PC-3 (cell line): ENCODE measurements at regions not wholly inside any gene's neighbourhood (a gene's known extent, or its start where the extent isn't known, plus 50 kb on each side); places are given as distances from the start of the nearest gene placed in this dataset.
A peak's percentile ranks its signal among the peaks of the same experiment; 100 is the strongest.

Experiments
- ATAC-seq: fragments of 200-7000 bp; cut with Tn5 transposase; 2 replicates; pipeline ENCODE4 v1.9.1; 2020; ENCODE audit warnings: mild to moderate bottlenecking, moderate library complexity
- BruUV-seq: library from RNA; stranded (reverse); fragments of 400-500 nt; replicated peaks from 2 replicates; lab custom pipeline; 2021; lab: Mats Ljungman, UMichigan
- CTCF ChIA-PET: fragments of 300-600 bp; sonication (Branson Sonifier 250); formaldehyde crosslinking; loops from one replicate; lab custom pipeline; 2022; ENCODE audit warnings: antibody characterized with exemption; lab: Charles Lee
- POLR2A ChIA-PET: fragments of 300-600 bp; sonication (Branson Sonifier 250); formaldehyde crosslinking; loops from one replicate; lab custom pipeline; 2022; ENCODE audit warnings: antibody characterized with exemption; ENCODE audit not compliant: unreplicated experiment; lab: Charles Lee
- DNase-seq: peaks from one replicate; pipeline ENCODE4 v3.0.0-alpha.2; 2015
- H2AFZ ChIP-seq: fragments of 300-600 bp; sonication (generic); 2 replicates; pipeline ENCODE4 v1.6.0; 2016; ENCODE audit warnings: antibody characterized with exemption, low read length
- H3F3A ChIP-seq: fragments of 300-600 bp; sonication (generic); one replicate; pipeline ENCODE4 v1.6.0; 2017; ENCODE audit warnings: antibody characterized with exemption, low read length, control low read depth, mild to moderate bottlenecking; ENCODE audit not compliant: unreplicated experiment
- H3K27ac ChIP-seq: fragments of 300-600 bp; sonication (generic); 2 replicates; pipeline ENCODE4 v1.5.1; 2016; ENCODE audit warnings: mild to moderate bottlenecking, low read length
- H3K27me3 ChIP-seq: fragments of 300-600 bp; sonication (generic); 2 replicates; pipeline ENCODE4 v1.6.1; 2016; ENCODE audit warnings: low read length, mixed read lengths
- H3K36me3 ChIP-seq: fragments of 300-600 bp; sonication (generic); 2 replicates; pipeline ENCODE4 v1.6.1; 2016; ENCODE audit warnings: low read depth, mixed run types, low read length, mixed read lengths
- H3K4me1 ChIP-seq: fragments of 300-600 bp; sonication (generic); 2 replicates; pipeline ENCODE4 v1.5.1; 2016; ENCODE audit warnings: low read length; ENCODE audit not compliant: insufficient read depth
- H3K4me2 ChIP-seq: fragments of 300-600 bp; sonication (generic); 2 replicates; pipeline ENCODE4 v1.6.0; 2016; ENCODE audit warnings: low read length
- H3K4me3 ChIP-seq: fragments of 300-600 bp; sonication (generic); 2 replicates; pipeline ENCODE4 v1.5.1; 2016; ENCODE audit warnings: mild to moderate bottlenecking, low read length, mixed read lengths
- H3K79me2 ChIP-seq: fragments of 300-600 bp; sonication (generic); 2 replicates; pipeline ENCODE4 v1.6.1; 2017; ENCODE audit warnings: low read length, mixed read lengths
- H3K9ac ChIP-seq: fragments of 300-600 bp; sonication (generic); 2 replicates; pipeline ENCODE4 v1.6.0; 2016; ENCODE audit warnings: mild to moderate bottlenecking, low read length
- H3K9me2 ChIP-seq: fragments of 300-600 bp; sonication (generic); replicated peaks from 2 replicates; pipeline ENCODE4 v1.6.1; 2016; ENCODE audit warnings: mixed run types, low read length, mixed read lengths
- H3K9me3 ChIP-seq: fragments of 300-600 bp; sonication (generic); 2 replicates; pipeline ENCODE4 v1.6.1; 2016; ENCODE audit warnings: low read length, mixed read lengths
- H4K20me1 ChIP-seq: fragments of 300-600 bp; sonication (generic); 2 replicates; pipeline ENCODE4 v1.6.1; 2016; ENCODE audit warnings: low read length, mixed read lengths
- CTCF ChIP-seq: fragments of 300-600 bp; sonication (generic); conservative IDR thresholded peaks from 2 replicates; pipeline ENCODE4 v1.5.1; 2017; ENCODE audit warnings: antibody characterized with exemption, low read depth, mild to moderate bottlenecking, low read length
- EZH2 ChIP-seq: fragments of 300-600 bp; sonication (generic); IDR thresholded peaks from one replicate; pipeline ENCODE4 v1.6.1; 2017; ENCODE audit warnings: antibody characterized with exemption, mild to moderate bottlenecking, low read length; ENCODE audit not compliant: unreplicated experiment
- EZH2phosphoT487 ChIP-seq: fragments of 300-600 bp; sonication (generic); IDR thresholded peaks from 2 replicates; pipeline ENCODE4 v1.6.1; 2018; ENCODE audit warnings: mild to moderate bottlenecking, antibody characterized with exemption, low read length, borderline replicate concordance
- intact Hi-C: fragments of 100-400 bp; cut with micrococcal nuclease; formaldehyde crosslinking; loops from 2 replicates; pipeline ENCODE4 v1.9.0; 2023

GRCh38 chr15:38975282-38975990, 410.8 kb upstream of the RASGRP1 start:
- ChIA-PET POLR2A (interaction anchor here (0.6 kb wide), 1 partner anchor 15 kb away, joined by 4 read pairs; no protein-coding TSS in a partner anchor), CTCF (no interaction called here)
- TF ChIP-seq CTCF (no peak), EZH2phosphoT487 (no peak), EZH2 (no peak)
- ATAC-seq (no peak; the same call in none of the 2 replicates), DNase-seq (peak; percentile 27)
- no peaks in the 10 kb centered on the region for H3F3A ChIP-seq
- H4K20me1 ChIP-seq = no peaks in the 10 kb centered on the region
- H3K9me2 ChIP-seq = 0 out of 2 replicates have a peak, but pooled peaks cover 3% of the 10 kb centered on the region
- H3K4me2 ChIP-seq = no peak overlapping the region
- H2AFZ ChIP-seq = no peak overlapping the region
- H3K27ac ChIP-seq = no peak overlapping the region
- H3K27me3 ChIP-seq = no peaks in the 10 kb centered on the region
- H3K4me1 ChIP-seq = no peaks in the 10 kb centered on the region
- no peak overlapping the region for H3K9ac ChIP-seq
- no peak overlapping the region for H3K4me3 ChIP-seq
- intact Hi-C loops = no loop called here
- no peaks in the 10 kb centered on the region for H3K79me2 ChIP-seq
- H3K36me3 ChIP-seq = no peaks in the 10 kb centered on the region
- H3K9me3 ChIP-seq = no peaks in the 10 kb centered on the region
- BruUV-seq = no TSS peak

GRCh38 chr15:38991126-38991525, 426.5 kb upstream of the RASGRP1 start:
- Histone ChIP-seq H3K27me3 (no peaks in the 10 kb centered on the region), H3K4me2 (no peak overlapping the region), H3K79me2 (no peaks in the 10 kb centered on the region), H3K27ac (no peak overlapping the region), H4K20me1 (no peaks in the 10 kb centered on the region), H2AFZ (no peak overlapping the region), H3K36me3 (no peaks in the 10 kb centered on the region), H3K9me2 (no peaks in the 10 kb centered on the region), H3K4me3 (no peak overlapping the region), H3F3A (no peaks in the 10 kb centered on the region), H3K4me1 (peaks cover 9% of the 10 kb centered on the region), H3K9me3 (no peaks in the 10 kb centered on the region), H3K9ac (no peak overlapping the region)
- ATAC-seq (no peak), DNase-seq (peak; percentile 58)
- no TSS peak for BruUV-seq
- POLR2A ChIA-PET = no interaction called here
- CTCF ChIA-PET = no interaction called here
- TF ChIP-seq CTCF = peak; percentile 72
- TF ChIP-seq EZH2 = no peak
- no peak for TF ChIP-seq EZH2phosphoT487
- intact Hi-C loops = loop anchor here (1.0 to 10.0 kb wide), 3 partner anchors 134 to 284 kb away; no protein-coding TSS in a partner anchor

GRCh38 chr15:38991701-38992100, 427.1 kb upstream of the RASGRP1 start:
- Histone ChIP-seq H3K4me1 (peaks cover 14% of the 10 kb centered on the region), H3K36me3 (no peaks in the 10 kb centered on the region), H3K9me2 (no peaks in the 10 kb centered on the region), H2AFZ (no peak overlapping the region), H3K9ac (no peak overlapping the region), H3K27ac (no peak overlapping the region), H3K27me3 (no peaks in the 10 kb centered on the region), H3K4me3 (no peak overlapping the region), H3F3A (no peaks in the 10 kb centered on the region), H3K79me2 (no peaks in the 10 kb centered on the region), H3K4me2 (no peak overlapping the region), H4K20me1 (no peaks in the 10 kb centered on the region), H3K9me3 (no peaks in the 10 kb centered on the region)
- BruUV-seq = no TSS peak
- ATAC-seq (no peak), DNase-seq (no peak)
- POLR2A ChIA-PET = no interaction called here
- intact Hi-C loops = loop anchor here (1.0 to 10.0 kb wide), 3 partner anchors 133 to 284 kb away; no protein-coding TSS in a partner anchor
- CTCF ChIA-PET = no interaction called here
- TF ChIP-seq CTCF (no peak), EZH2phosphoT487 (no peak), EZH2 (no peak)
